Astrocyte (in vitro differentiated cells and primary cell): ENCODE measurements at regions not wholly inside any gene's neighbourhood (a gene's known extent, or its start where the extent isn't known, plus 50 kb on each side); places are given as distances from the start of the nearest gene placed in this dataset.

Experiments used
- DNase-seq: peaks from one replicate; pipeline ENCODE4 v3.0.0-alpha.2; 2010; ENCODE audit warnings: low read depth
- FAIRE-seq: peaks from 2 replicates; lab custom pipeline; 2011; peaks lifted over from hg19 to GRCh38; lab: Jason Lieb, UNC
- H2AFZ ChIP-seq: 2 replicates; pipeline ENCODE4 v1.6.0; 2012; ENCODE audit warnings: low read depth, low read length, inconsistent platforms
- H3K27ac ChIP-seq: 2 replicates; pipeline ENCODE4 v1.5.1; 2011; ENCODE audit warnings: low read depth, low read length, inconsistent platforms
- H3K27me3 ChIP-seq: 2 replicates; pipeline ENCODE4 v1.6.0; 2011; ENCODE audit warnings: low read length, inconsistent platforms; ENCODE audit not compliant: insufficient read depth
- H3K36me3 ChIP-seq: 2 replicates; pipeline ENCODE4 v1.5.1; 2011; ENCODE audit warnings: low read length, inconsistent platforms; ENCODE audit not compliant: insufficient read depth
- H3K4me1 ChIP-seq: 2 replicates; pipeline ENCODE4 v1.5.1; 2011; ENCODE audit warnings: low read length, inconsistent platforms; ENCODE audit not compliant: insufficient read depth
- H3K4me2 ChIP-seq: 2 replicates; pipeline ENCODE4 v1.6.0; 2012; ENCODE audit warnings: low read length, inconsistent platforms
- H3K4me3 ChIP-seq: 2 replicates; pipeline ENCODE4 v1.5.1; 2011; ENCODE audit warnings: low read depth, mild to moderate bottlenecking, low read length, inconsistent platforms; ENCODE audit not compliant: insufficient read depth
- H3K79me2 ChIP-seq: 2 replicates; pipeline ENCODE4 v1.6.0; 2012; ENCODE audit warnings: mild to moderate bottlenecking, low read length, inconsistent platforms; ENCODE audit not compliant: insufficient read depth
- H3K9ac ChIP-seq: 2 replicates; pipeline ENCODE4 v1.6.0; 2012; ENCODE audit warnings: mild to moderate bottlenecking, low read length, inconsistent platforms
- H3K9me3 ChIP-seq: 2 replicates; pipeline ENCODE4 v1.5.1; 2012; ENCODE audit warnings: low read depth, mild to moderate bottlenecking, low read length, inconsistent platforms; ENCODE audit not compliant: insufficient read depth
- H4K20me1 ChIP-seq: 2 replicates; pipeline ENCODE4 v1.6.0; 2012; ENCODE audit warnings: low read length, inconsistent platforms; ENCODE audit not compliant: insufficient read depth
- H3K27ac Mint-ChIP-seq: one replicate; pipeline ENCODE4 v1.8.0; 2021; ENCODE audit warnings: mild to moderate bottlenecking, mixed read lengths; ENCODE audit not compliant: unreplicated experiment
- H3K27me3 Mint-ChIP-seq: one replicate; pipeline ENCODE4 v1.8.0; 2021; ENCODE audit warnings: low read depth, mixed read lengths; ENCODE audit not compliant: unreplicated experiment
- H3K36me3 Mint-ChIP-seq: one replicate; pipeline ENCODE4 v1.8.0; 2021; ENCODE audit warnings: low read depth, mixed read lengths; ENCODE audit not compliant: unreplicated experiment
- H3K4me1 Mint-ChIP-seq: one replicate; pipeline ENCODE4 v1.8.0; 2021; ENCODE audit warnings: low read depth, mixed read lengths; ENCODE audit not compliant: unreplicated experiment
- H3K4me3 Mint-ChIP-seq: one replicate; pipeline ENCODE4 v1.8.0; 2021; ENCODE audit warnings: mild to moderate bottlenecking, moderate library complexity, mixed read lengths; ENCODE audit not compliant: unreplicated experiment
- H3K9me3 Mint-ChIP-seq: one replicate; pipeline ENCODE4 v1.8.0; 2021; ENCODE audit warnings: mild to moderate bottlenecking, mixed read lengths; ENCODE audit not compliant: unreplicated experiment
- CTCF ChIP-seq: IDR thresholded peaks from 2 replicates; pipeline ENCODE4 v1.5.1; 2011; ENCODE audit warnings: low read depth, mild to moderate bottlenecking, inconsistent platforms, low read length, moderate library complexity; ENCODE audit not compliant: insufficient read depth
- EZH2 ChIP-seq: IDR thresholded peaks from 2 replicates; pipeline ENCODE4 v1.6.1; 2012; ENCODE audit warnings: mild to moderate bottlenecking, low read length, inconsistent platforms; ENCODE audit not compliant: insufficient read depth

GRCh38 chr5:9786380-9787360, 156.5 kb upstream of the TAS2R1 start:
- Histone ChIP-seq H3K9me3 (no peaks in the 10 kb centered on the region), H2AFZ (no peak overlapping the region), H3K79me2 (no peaks in the 10 kb centered on the region), H3K9ac (no peak overlapping the region), H3K36me3 (no peaks in the 10 kb centered on the region), H4K20me1 (no peaks in the 10 kb centered on the region), H3K4me3 (no peak overlapping the region), H3K27me3 (peaks cover 4% of the 10 kb centered on the region), H3K27ac (no peak overlapping the region), H3K4me2 (no peak overlapping the region), H3K4me1 (no peaks in the 10 kb centered on the region)
- peaks cover 11% of the 10 kb centered on the region for H3K27me3 Mint-ChIP-seq
- peaks cover 7% of the 10 kb centered on the region for H3K4me1 Mint-ChIP-seq
- H3K9me3 Mint-ChIP-seq = peaks cover 1% of the 10 kb centered on the region
- no peak for TF ChIP-seq CTCF
- no peak for TF ChIP-seq EZH2
- H3K27ac Mint-ChIP-seq = no peak overlapping the region
- DNase-seq = no peak
- no peak overlapping the region for H3K4me3 Mint-ChIP-seq
- H3K36me3 Mint-ChIP-seq = no peaks in the 10 kb centered on the region
- FAIRE-seq = no peak

GRCh38 chr5:9785751-9786150, 155.6 kb upstream of the TAS2R1 start:
- Histone ChIP-seq H3K4me2 (no peak overlapping the region), H3K27ac (no peak overlapping the region), H3K27me3 (peaks cover 4% of the 10 kb centered on the region), H3K4me1 (no peaks in the 10 kb centered on the region), H3K79me2 (no peaks in the 10 kb centered on the region), H3K36me3 (no peaks in the 10 kb centered on the region), H2AFZ (no peak overlapping the region), H3K9me3 (no peaks in the 10 kb centered on the region), H4K20me1 (no peaks in the 10 kb centered on the region), H3K9ac (no peak overlapping the region), H3K4me3 (no peak overlapping the region)
- FAIRE-seq (no peak), DNase-seq (no peak)
- Mint-ChIP-seq H3K9me3 (peaks cover 6% of the 10 kb centered on the region), H3K36me3 (no peaks in the 10 kb centered on the region), H3K27ac (no peak overlapping the region), H3K27me3 (peaks cover 11% of the 10 kb centered on the region), H3K4me3 (no peak overlapping the region), H3K4me1 (peaks cover 7% of the 10 kb centered on the region)
- TF ChIP-seq EZH2 (no peak), CTCF (no peak)

GRCh38 chr5:9784231-9784630, 154.1 kb upstream of the TAS2R1 start:
- FAIRE-seq = no peak
- no peaks in the 10 kb centered on the region for H3K79me2 ChIP-seq
- no peak overlapping the region for H2AFZ ChIP-seq
- peaks cover 4% of the 10 kb centered on the region for H3K27me3 ChIP-seq
- H3K27ac ChIP-seq = no peak overlapping the region
- no peaks in the 10 kb centered on the region for H3K36me3 ChIP-seq
- Mint-ChIP-seq H3K4me1 (peaks cover 7% of the 10 kb centered on the region), H3K27ac (no peak overlapping the region), H3K36me3 (no peaks in the 10 kb centered on the region), H3K9me3 (peaks cover 14% of the 10 kb centered on the region), H3K4me3 (no peak overlapping the region), H3K27me3 (peaks cover 11% of the 10 kb centered on the region)
- no peak overlapping the region for H3K9ac ChIP-seq
- H3K4me3 ChIP-seq = no peak overlapping the region
- H3K4me1 ChIP-seq = no peaks in the 10 kb centered on the region
- H3K9me3 ChIP-seq = no peaks in the 10 kb centered on the region
- H4K20me1 ChIP-seq = no peaks in the 10 kb centered on the region
- TF ChIP-seq EZH2 = no peak
- TF ChIP-seq CTCF = no peak
- no peak overlapping the region for H3K4me2 ChIP-seq
- no peak for DNase-seq
